ENCODE measurements at regions not wholly inside any gene's neighbourhood (a gene's known extent, or its start where the extent isn't known, plus 50 kb on each side); places are given as distances from the start of the nearest gene placed in this dataset.

- no peak for DNase-seq (ENCODE audit: low read depth, low spot score)
Measured at GRCh38 chr13:83168590-83168989, 713.7 kb downstream of the SLITRK1 start.

GRCh38 chr13:83167203-83167602 lies 715.1 kb downstream of the SLITRK1 start:
- WGBS (ENCODE audit: insufficient coverage, insufficient read length) = no CpG with 5 or more reads among the region's 3 CpGs
- no peaks in the 10 kb centered on the region for H3K27me3 ChIP-seq (ENCODE audit: control insufficient read depth, insufficient read depth, low read length)

More at GRCh38 chr13:83168590-83168989, 713.7 kb downstream of the SLITRK1 start:
- H3K27me3 ChIP-seq (ENCODE audit: control insufficient read depth, insufficient read depth, low read length) = no peaks in the 10 kb centered on the region
- no peaks in the 10 kb centered on the region for H3K36me3 ChIP-seq (ENCODE audit: control insufficient read depth, insufficient read depth, low read length)
- no peaks in the 10 kb centered on the region for H3K9me3 ChIP-seq (ENCODE audit: control insufficient read depth, insufficient read depth, low read length)
- no peak overlapping the region for H3K27ac ChIP-seq (ENCODE audit: low read length)
- no peaks in the 10 kb centered on the region for H3K4me1 ChIP-seq (ENCODE audit: control insufficient read depth, insufficient read depth, low read length)
- no peak overlapping the region for H3K4me3 ChIP-seq (ENCODE audit: low read length)
- WGBS (ENCODE audit: insufficient coverage, insufficient read length) = no CpG with 5 or more reads among the region's 1 CpG

GRCh38 chr13:83166550-83166949 lies 715.7 kb downstream of the SLITRK1 start:
- no peaks in the 10 kb centered on the region for H3K36me3 ChIP-seq (ENCODE audit: control insufficient read depth, insufficient read depth, low read length)
- H3K27ac ChIP-seq (ENCODE audit: low read length) = no peak overlapping the region
- H3K4me3 ChIP-seq (ENCODE audit: low read length) = no peak overlapping the region
- H3K9me3 ChIP-seq (ENCODE audit: control insufficient read depth, insufficient read depth, low read length) = no peaks in the 10 kb centered on the region
- DNase-seq (ENCODE audit: low read depth, low spot score) = no peak
- no peaks in the 10 kb centered on the region for H3K4me1 ChIP-seq (ENCODE audit: control insufficient read depth, insufficient read depth, low read length)
- H3K27me3 ChIP-seq (ENCODE audit: control insufficient read depth, insufficient read depth, low read length) = no peaks in the 10 kb centered on the region

More at GRCh38 chr13:83167203-83167602, 715.1 kb downstream of the SLITRK1 start:
- Histone ChIP-seq H3K4me1 (ENCODE audit: control insufficient read depth, insufficient read depth, low read length) (no peaks in the 10 kb centered on the region), H3K9me3 (ENCODE audit: control insufficient read depth, insufficient read depth, low read length) (no peaks in the 10 kb centered on the region), H3K4me3 (ENCODE audit: low read length) (no peak overlapping the region), H3K36me3 (ENCODE audit: control insufficient read depth, insufficient read depth, low read length) (no peaks in the 10 kb centered on the region), H3K27ac (ENCODE audit: low read length) (no peak overlapping the region)
- DNase-seq (ENCODE audit: low read depth, low spot score) = no peak

- Histone ChIP-seq H3K36me3 (ENCODE audit: control insufficient read depth, insufficient read depth, low read length) (no peaks in the 10 kb centered on the region), H3K27ac (ENCODE audit: low read length) (no peak overlapping the region), H3K4me1 (ENCODE audit: control insufficient read depth, insufficient read depth, low read length) (no peaks in the 10 kb centered on the region), H3K4me3 (ENCODE audit: low read length) (no peak overlapping the region), H3K9me3 (ENCODE audit: control insufficient read depth, insufficient read depth, low read length) (no peaks in the 10 kb centered on the region), H3K27me3 (ENCODE audit: control insufficient read depth, insufficient read depth, low read length) (no peaks in the 10 kb centered on the region)
- DNase-seq (ENCODE audit: low read depth, low spot score) = no peak
- no CpG with 5 or more reads among the region's 2 CpGs for WGBS (ENCODE audit: insufficient coverage, insufficient read length)
Measured at GRCh38 chr13:83162493-83162892, 719.8 kb downstream of the SLITRK1 start.

- no CpG with 5 or more reads among the region's 2 CpGs for WGBS (ENCODE audit: insufficient coverage, insufficient read length)
- Histone ChIP-seq H3K4me3 (ENCODE audit: low read length) (no peak overlapping the region), H3K27ac (ENCODE audit: low read length) (no peak overlapping the region), H3K9me3 (ENCODE audit: control insufficient read depth, insufficient read depth, low read length) (no peaks in the 10 kb centered on the region), H3K27me3 (ENCODE audit: control insufficient read depth, insufficient read depth, low read length) (no peaks in the 10 kb centered on the region), H3K36me3 (ENCODE audit: control insufficient read depth, insufficient read depth, low read length) (no peaks in the 10 kb centered on the region), H3K4me1 (ENCODE audit: control insufficient read depth, insufficient read depth, low read length) (no peaks in the 10 kb centered on the region)
- DNase-seq (ENCODE audit: low read depth, low spot score) = no peak
Measured at GRCh38 chr13:83153848-83154247, 728.4 kb downstream of the SLITRK1 start.

- Histone ChIP-seq H3K9me3 (ENCODE audit: control insufficient read depth, insufficient read depth, low read length) (no peaks in the 10 kb centered on the region), H3K27me3 (ENCODE audit: control insufficient read depth, insufficient read depth, low read length) (no peaks in the 10 kb centered on the region), H3K36me3 (ENCODE audit: control insufficient read depth, insufficient read depth, low read length) (no peaks in the 10 kb centered on the region), H3K4me1 (ENCODE audit: control insufficient read depth, insufficient read depth, low read length) (no peaks in the 10 kb centered on the region), H3K4me3 (ENCODE audit: low read length) (no peak overlapping the region), H3K27ac (ENCODE audit: low read length) (no peak overlapping the region)
- no peak for DNase-seq (ENCODE audit: low read depth, low spot score)
- WGBS (ENCODE audit: insufficient coverage, insufficient read length) = no CpG with 5 or more reads among the region's 1 CpG
Measured at GRCh38 chr13:83151308-83151660, 731.0 kb downstream of the SLITRK1 start.

- DNase-seq (ENCODE audit: low read depth, low spot score) = no peak
- WGBS (ENCODE audit: insufficient coverage, insufficient read length) = no CpG with 5 or more reads among the region's 7 CpGs
- no peaks in the 10 kb centered on the region for H3K27me3 ChIP-seq (ENCODE audit: control insufficient read depth, insufficient read depth, low read length)
- no peaks in the 10 kb centered on the region for H3K4me1 ChIP-seq (ENCODE audit: control insufficient read depth, insufficient read depth, low read length)
- H3K27ac ChIP-seq (ENCODE audit: low read length) = no peak overlapping the region
- H3K36me3 ChIP-seq (ENCODE audit: control insufficient read depth, insufficient read depth, low read length) = no peaks in the 10 kb centered on the region
- H3K4me3 ChIP-seq (ENCODE audit: low read length) = no peak overlapping the region
- no peaks in the 10 kb centered on the region for H3K9me3 ChIP-seq (ENCODE audit: control insufficient read depth, insufficient read depth, low read length)
Measured at GRCh38 chr13:83150616-83151307, 731.5 kb downstream of the SLITRK1 start.

- WGBS (ENCODE audit: insufficient coverage, insufficient read length) = no CpG with 5 or more reads among the region's 17 CpGs
- H3K27ac ChIP-seq (ENCODE audit: low read length) = no peak overlapping the region
- H3K4me3 ChIP-seq (ENCODE audit: low read length) = no peak overlapping the region
- H3K36me3 ChIP-seq (ENCODE audit: control insufficient read depth, insufficient read depth, low read length) = no peaks in the 10 kb centered on the region
- no peak for DNase-seq (ENCODE audit: low read depth, low spot score)
- H3K27me3 ChIP-seq (ENCODE audit: control insufficient read depth, insufficient read depth, low read length) = no peaks in the 10 kb centered on the region
- no peaks in the 10 kb centered on the region for H3K4me1 ChIP-seq (ENCODE audit: control insufficient read depth, insufficient read depth, low read length)
- no peaks in the 10 kb centered on the region for H3K9me3 ChIP-seq (ENCODE audit: control insufficient read depth, insufficient read depth, low read length)
Measured at GRCh38 chr13:83136660-83137059, 745.6 kb downstream of the SLITRK1 start.

- H3K4me3 ChIP-seq (ENCODE audit: low read length) = no peak overlapping the region
- H3K27me3 ChIP-seq (ENCODE audit: control insufficient read depth, insufficient read depth, low read length) = no peaks in the 10 kb centered on the region
- no CpG with 5 or more reads among the region's 1 CpG for WGBS (ENCODE audit: insufficient coverage, insufficient read length)
- no peak for DNase-seq (ENCODE audit: low read depth, low spot score)
- H3K4me1 ChIP-seq (ENCODE audit: control insufficient read depth, insufficient read depth, low read length) = no peaks in the 10 kb centered on the region
- no peaks in the 10 kb centered on the region for H3K36me3 ChIP-seq (ENCODE audit: control insufficient read depth, insufficient read depth, low read length)
- no peaks in the 10 kb centered on the region for H3K9me3 ChIP-seq (ENCODE audit: control insufficient read depth, insufficient read depth, low read length)
- no peak overlapping the region for H3K27ac ChIP-seq (ENCODE audit: low read length)
Measured at GRCh38 chr13:83125791-83126190, 756.5 kb downstream of the SLITRK1 start.

GRCh38 chr13:83121896-83122295 lies 760.4 kb downstream of the SLITRK1 start:
- Histone ChIP-seq H3K4me3 (ENCODE audit: low read length) (no peak overlapping the region), H3K36me3 (ENCODE audit: control insufficient read depth, insufficient read depth, low read length) (no peaks in the 10 kb centered on the region), H3K9me3 (ENCODE audit: control insufficient read depth, insufficient read depth, low read length) (no peaks in the 10 kb centered on the region), H3K27ac (ENCODE audit: low read length) (no peak overlapping the region), H3K4me1 (ENCODE audit: control insufficient read depth, insufficient read depth, low read length) (no peaks in the 10 kb centered on the region), H3K27me3 (ENCODE audit: control insufficient read depth, insufficient read depth, low read length) (no peaks in the 10 kb centered on the region)
- DNase-seq (ENCODE audit: low read depth, low spot score) = no peak
- WGBS (ENCODE audit: insufficient coverage, insufficient read length) = no CpG with 5 or more reads among the region's 4 CpGs

GRCh38 chr13:83117046-83117445 lies 765.2 kb downstream of the SLITRK1 start:
- no peaks in the 10 kb centered on the region for H3K4me1 ChIP-seq (ENCODE audit: control insufficient read depth, insufficient read depth, low read length)
- no peak for DNase-seq (ENCODE audit: low read depth, low spot score)
- no peak overlapping the region for H3K27ac ChIP-seq (ENCODE audit: low read length)
- H3K4me3 ChIP-seq (ENCODE audit: low read length) = no peak overlapping the region
- H3K36me3 ChIP-seq (ENCODE audit: control insufficient read depth, insufficient read depth, low read length) = no peaks in the 10 kb centered on the region
- WGBS (ENCODE audit: insufficient coverage, insufficient read length) = no CpG with 5 or more reads among the region's 4 CpGs
- no peaks in the 10 kb centered on the region for H3K9me3 ChIP-seq (ENCODE audit: control insufficient read depth, insufficient read depth, low read length)
- no peaks in the 10 kb centered on the region for H3K27me3 ChIP-seq (ENCODE audit: control insufficient read depth, insufficient read depth, low read length)
